ENCODE measurements at regions not wholly inside any gene's neighbourhood (a gene's known extent, or its start where the extent isn't known, plus 50 kb on each side); places are given as distances from the start of the nearest gene placed in this dataset.

- H3K27ac ChIP-seq (ENCODE audit: extremely low read length, insufficient read depth, low read length) = no peak overlapping the region
- H3K36me3 ChIP-seq (replicated peaks in 1 of 2; ENCODE audit: control insufficient read depth in 1 of 2, insufficient read depth in 2 of 2, low read length in 2 of 2) = no peaks in the 10 kb centered on the region
- H3K4me3 ChIP-seq (replicated peaks in 1 of 3; ENCODE audit: insufficient read depth in 1 of 3, low read depth in 2 of 3, low read length in 3 of 3) = no peak overlapping the region
- intact Hi-C loops (cut with micrococcal nuclease; ENCODE audit: unreplicated experiment) (no loop called here), in situ Hi-C loops (cut with HindIII; ENCODE audit: extremely low pct_ligation_motif_present, low pct_unique_long_range_greater_than_20kb) (no loop called here)
- CTCF ChIA-PET (ENCODE audit: low intra/inter-chr PET ratio, low total read pairs) = no interaction called here
- no TSS peak for BruUV-seq (replicated peaks)
- H2AFZ ChIP-seq (ENCODE audit: low read length) = no peak overlapping the region
- no peak for DNase-seq (ENCODE audit: low spot score)
- WGBS (ENCODE audit: low lambda C conversion rate) = 0% methylated on average over 1 of the region's 1 CpG
- no peaks in the 10 kb centered on the region for H3K27me3 ChIP-seq (ENCODE audit: control insufficient read depth in 1 of 2, insufficient read depth in 2 of 2, low read length in 2 of 2)
- no peaks in the 10 kb centered on the region for H3K79me2 ChIP-seq (ENCODE audit: insufficient read depth, low read length)
- TF ChIP-seq ZBTB33 (CRISPR knock-in tag; IDR thresholded peaks at IDR 0.05) (no peak), ZNF543 (CRISPR knock-in tag; IDR thresholded peaks at IDR 0.05) (no peak), KLF9 (CRISPR knock-in tag; IDR thresholded peaks at IDR 0.05; ENCODE audit: low read depth) (no peak), EP300 (IDR thresholded peaks at IDR 0.05; ENCODE audit: low read depth in 2 of 2, low read length in 2 of 2) (no peak), EP300 (CRISPR knock-in tag; IDR thresholded peaks at IDR 0.05; ENCODE audit: borderline replicate concordance) (no peak), SP5 (CRISPR knock-in tag; IDR thresholded peaks at IDR 0.05; ENCODE audit: borderline replicate concordance, low read depth) (no peak), ZBTB43 (CRISPR knock-in tag; conservative IDR thresholded peaks at IDR 0.05) (no peak), MAFF (IDR thresholded peaks at IDR 0.05; ENCODE audit: low read depth, low read length) (no peak), CEBPB (IDR thresholded peaks at IDR 0.05; ENCODE audit: borderline replicate concordance, low read depth, low read length) (no peak), ZNF619 (CRISPR knock-in tag; IDR thresholded peaks at IDR 0.05) (no peak), NFKBIZ (CRISPR knock-in tag; IDR thresholded peaks at IDR 0.05) (no peak), HNRNPK (IDR thresholded peaks at IDR 0.05; ENCODE audit: low read depth, low read length, poor library complexity, severe bottlenecking) (no peak)
- TF ChIP-seq, protein P1, sequence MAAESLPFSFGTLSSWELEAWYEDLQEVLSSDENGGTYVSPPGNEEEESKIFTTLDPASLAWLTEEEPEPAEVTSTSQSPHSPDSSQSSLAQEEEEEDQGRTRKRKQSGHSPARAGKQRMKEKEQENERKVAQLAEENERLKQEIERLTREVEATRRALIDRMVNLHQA (CRISPR knock-in tag; IDR thresholded peaks at IDR 0.05) = no peak
- H3K4me2 ChIP-seq (ENCODE audit: low read depth, low read length) = no peak overlapping the region
- H3K9me3 ChIP-seq (ENCODE audit: low read length) = no peaks in the 10 kb centered on the region
- no peaks in the 10 kb centered on the region for H4K20me1 ChIP-seq (ENCODE audit: insufficient read depth, low read length)
- POLR2A ChIA-PET = no interaction called here
- H3K4me1 ChIP-seq (ENCODE audit: insufficient read depth, low read length) = no peaks in the 10 kb centered on the region
- no peak for FAIRE-seq
- no peak overlapping the region for H3K9ac ChIP-seq (ENCODE audit: insufficient read depth, low read depth, low read length)
- ATAC-seq = no peak
These were observed 1144.2 kb downstream of the FAT4 start for GRCh38 chr4:126458993-126459392.
